ENCODE measurements at regions not wholly inside any gene's neighbourhood (a gene's known extent, or its start where the extent isn't known, plus 50 kb on each side); places are given as distances from the start of the nearest gene placed in this dataset.

DNA sequence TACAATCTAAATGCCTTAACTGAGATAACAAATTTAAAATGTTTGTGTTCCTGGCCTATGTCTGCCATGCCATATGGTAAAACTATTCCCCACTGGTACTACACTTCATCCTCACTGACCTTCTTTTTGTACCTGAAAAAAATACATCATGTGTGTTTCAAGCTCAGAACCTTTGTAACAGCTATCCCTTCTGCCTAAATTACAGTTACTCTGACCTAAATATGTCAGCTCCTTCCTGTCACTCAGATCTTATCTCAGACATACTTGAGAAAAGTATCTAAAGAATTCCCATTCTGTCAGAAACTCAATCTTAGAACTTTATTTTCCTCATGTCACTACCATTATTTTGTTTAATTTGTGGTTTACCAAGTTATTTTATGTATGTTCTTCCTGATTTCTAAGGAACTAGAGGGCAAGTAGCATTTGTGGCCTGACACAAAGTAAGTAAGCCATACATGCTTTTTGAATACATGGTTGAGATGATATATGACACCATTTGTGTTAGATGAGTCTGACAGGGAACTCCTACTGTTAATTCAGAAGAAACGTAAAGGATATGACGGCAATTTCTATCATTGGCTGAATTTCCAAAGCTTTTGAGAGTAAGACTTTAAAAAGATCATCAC lies 456.5 kb upstream of the NDST3 start:
- no peak for TF ChIP-seq TCF4 (CRISPR knock-in tag; IDR thresholded peaks at IDR 0.05; ENCODE audit: borderline replicate concordance)
- TF ChIP-seq, protein P1, sequence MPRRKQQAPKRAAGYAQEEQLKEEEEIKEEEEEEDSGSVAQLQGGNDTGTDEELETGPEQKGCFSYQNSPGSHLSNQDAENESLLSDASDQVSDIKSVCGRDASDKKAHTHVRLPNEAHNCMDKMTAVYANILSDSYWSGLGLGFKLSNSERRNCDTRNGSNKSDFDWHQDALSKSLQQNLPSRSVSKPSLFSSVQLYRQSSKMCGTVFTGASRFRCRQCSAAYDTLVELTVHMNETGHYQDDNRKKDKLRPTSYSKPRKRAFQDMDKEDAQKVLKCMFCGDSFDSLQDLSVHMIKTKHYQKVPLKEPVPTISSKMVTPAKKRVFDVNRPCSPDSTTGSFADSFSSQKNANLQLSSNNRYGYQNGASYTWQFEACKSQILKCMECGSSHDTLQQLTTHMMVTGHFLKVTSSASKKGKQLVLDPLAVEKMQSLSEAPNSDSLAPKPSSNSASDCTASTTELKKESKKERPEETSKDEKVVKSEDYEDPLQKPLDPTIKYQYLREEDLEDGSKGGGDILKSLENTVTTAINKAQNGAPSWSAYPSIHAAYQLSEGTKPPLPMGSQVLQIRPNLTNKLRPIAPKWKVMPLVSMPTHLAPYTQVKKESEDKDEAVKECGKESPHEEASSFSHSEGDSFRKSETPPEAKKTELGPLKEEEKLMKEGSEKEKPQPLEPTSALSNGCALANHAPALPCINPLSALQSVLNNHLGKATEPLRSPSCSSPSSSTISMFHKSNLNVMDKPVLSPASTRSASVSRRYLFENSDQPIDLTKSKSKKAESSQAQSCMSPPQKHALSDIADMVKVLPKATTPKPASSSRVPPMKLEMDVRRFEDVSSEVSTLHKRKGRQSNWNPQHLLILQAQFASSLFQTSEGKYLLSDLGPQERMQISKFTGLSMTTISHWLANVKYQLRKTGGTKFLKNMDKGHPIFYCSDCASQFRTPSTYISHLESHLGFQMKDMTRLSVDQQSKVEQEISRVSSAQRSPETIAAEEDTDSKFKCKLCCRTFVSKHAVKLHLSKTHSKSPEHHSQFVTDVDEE (CRISPR knock-in tag; IDR thresholded peaks at IDR 0.05), result no peak
- TF ChIP-seq ZNF565 (CRISPR knock-in tag; conservative IDR thresholded peaks at IDR 0.05; ENCODE audit: low read depth), result no peak
